Mammary epithelial cell (primary cell): ENCODE measurements at regions not wholly inside any gene's neighbourhood (a gene's known extent, or its start where the extent isn't known, plus 50 kb on each side); places are given as distances from the start of the nearest gene placed in this dataset.

ENCODE experiments used
- CTCF ChIP-seq, 2 donors: IDR thresholded peaks in 1 of 2; conservative IDR thresholded peaks in 1 of 2; 2 replicates each; pipeline ENCODE4 v1.5.1; 2011 to 2012; ENCODE audit warnings: inconsistent platforms in 2 of 2, low read length in 2 of 2, mild to moderate bottlenecking in 2 of 2, control low read depth in 1 of 2, low read depth in 1 of 2; ENCODE audit not compliant: insufficient read depth in 1 of 2; ENCODE audit errors: extremely low read depth in 1 of 2
- EZH2 ChIP-seq: IDR thresholded peaks from 2 replicates; pipeline ENCODE4 v1.6.1; 2012; ENCODE audit warnings: low read length, inconsistent platforms, borderline replicate concordance

GRCh38 chr7:79911420-79911819, 223.2 kb upstream of the GNAI1 start:
- TF ChIP-seq EZH2 (no peak), CTCF (conservative IDR thresholded peaks at IDR 0.05 in 1 of 2, IDR thresholded peaks at IDR 0.05 in 1 of 2; ENCODE audit: extremely low read depth in 1 of 2, insufficient read depth in 1 of 2, low read depth in 1 of 2, low read length in 2 of 2) (no peak)
